Rectal smooth muscle tissue (tissue), 1 donor: ENCODE measurements at regions not wholly inside any gene's neighbourhood (a gene's known extent, or its start where the extent isn't known, plus 50 kb on each side); places are given as distances from the start of the nearest gene placed in this dataset.

Source experiments
- H3K27ac ChIP-seq: one replicate; pipeline ENCODE4 v1.7.0; 2013; ENCODE audit warnings: low read depth, low read length, inconsistent platforms
- H3K27me3 ChIP-seq: one replicate; pipeline ENCODE4 v1.7.0; 2013; ENCODE audit warnings: low read length; ENCODE audit not compliant: control insufficient read depth, insufficient read depth
- H3K36me3 ChIP-seq: one replicate; pipeline ENCODE4 v1.7.0; 2013; ENCODE audit warnings: low read length; ENCODE audit not compliant: control insufficient read depth, insufficient read depth
- H3K4me1 ChIP-seq: one replicate; pipeline ENCODE4 v1.7.0; 2013; ENCODE audit warnings: low read length; ENCODE audit not compliant: control insufficient read depth, insufficient read depth
- H3K4me3 ChIP-seq: one replicate; pipeline ENCODE4 v1.7.0; 2013; ENCODE audit warnings: low read length
- H3K9ac ChIP-seq: one replicate; pipeline ENCODE4 v1.7.0; 2013; ENCODE audit warnings: low read length

DNA sequence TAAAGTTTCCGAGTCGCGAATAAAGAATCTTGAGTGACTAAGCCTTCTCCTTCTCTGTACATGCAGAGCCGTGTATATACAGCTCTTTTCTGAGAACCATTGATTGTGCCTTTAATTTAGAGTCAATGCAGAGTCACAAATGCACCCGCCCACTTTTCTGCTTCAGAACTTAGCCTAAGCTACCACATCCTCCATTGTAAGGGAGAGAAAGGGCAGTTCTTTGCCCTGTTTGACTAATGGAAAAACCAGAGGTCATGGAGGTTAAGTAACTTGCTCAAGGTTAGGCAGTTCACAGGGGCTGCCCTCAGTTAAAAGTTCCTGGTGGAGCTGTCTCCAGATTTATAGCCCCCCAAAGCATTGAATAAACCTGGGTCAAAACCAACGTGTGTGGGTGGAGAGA, 139.6 kb downstream of the TOMM20 start:
- Histone ChIP-seq H3K9ac (no peak overlapping the region), H3K4me1 (peaks cover 22% of the 10 kb centered on the region), H3K27me3 (no peaks in the 10 kb centered on the region), H3K36me3 (no peaks in the 10 kb centered on the region), H3K4me3 (no peak overlapping the region), H3K27ac (peak overlapping the region; percentile 92)

DNA sequence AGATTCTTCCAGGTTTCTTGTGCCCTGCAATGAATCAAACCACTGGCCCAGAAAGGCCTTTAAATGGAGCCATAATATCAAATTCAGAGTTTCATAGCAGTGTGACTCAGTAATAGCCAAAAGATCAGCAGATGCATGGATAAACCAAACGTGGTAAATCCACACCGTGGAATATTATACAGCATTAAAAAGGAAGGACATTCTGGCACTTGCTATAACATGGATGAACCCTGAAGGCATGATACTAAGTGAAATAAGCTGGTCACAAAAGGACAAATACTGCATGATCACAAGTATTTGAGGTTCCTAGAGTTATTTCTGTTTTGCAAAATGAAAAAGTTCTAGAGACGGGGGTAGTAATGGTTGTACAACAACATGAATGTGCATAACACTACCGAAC, 140.1 kb downstream of the TOMM20 start:
- Histone ChIP-seq H3K36me3 (no peaks in the 10 kb centered on the region), H3K4me1 (peaks cover 22% of the 10 kb centered on the region), H3K4me3 (no peak overlapping the region), H3K27me3 (no peaks in the 10 kb centered on the region), H3K9ac (no peak overlapping the region), H3K27ac (peak overlapping the region; percentile 92)

DNA sequence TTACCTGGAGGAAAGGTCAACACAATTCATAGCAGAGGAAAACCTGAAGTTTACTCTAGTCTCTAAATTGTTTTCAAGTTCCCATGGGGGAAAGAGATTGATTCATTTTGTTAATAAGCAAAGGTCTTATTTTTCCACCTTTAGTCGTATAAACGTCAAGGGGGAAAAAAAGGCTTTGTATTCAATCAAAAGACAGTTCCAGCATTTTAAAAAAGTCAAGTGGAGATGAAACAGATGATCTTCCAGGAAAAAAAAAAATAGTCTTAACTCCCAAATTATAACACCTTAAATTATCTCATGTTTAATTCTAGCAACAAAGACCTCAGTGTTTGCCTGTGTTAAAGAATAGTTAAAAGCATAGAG, 140.5 kb downstream of the TOMM20 start:
- no peak overlapping the region for H3K9ac ChIP-seq
- no peaks in the 10 kb centered on the region for H3K27me3 ChIP-seq
- H3K36me3 ChIP-seq: no peaks in the 10 kb centered on the region
- no peak overlapping the region for H3K4me3 ChIP-seq
- peaks cover 22% of the 10 kb centered on the region for H3K4me1 ChIP-seq
- peak overlapping the region; percentile 92 for H3K27ac ChIP-seq

DNA sequence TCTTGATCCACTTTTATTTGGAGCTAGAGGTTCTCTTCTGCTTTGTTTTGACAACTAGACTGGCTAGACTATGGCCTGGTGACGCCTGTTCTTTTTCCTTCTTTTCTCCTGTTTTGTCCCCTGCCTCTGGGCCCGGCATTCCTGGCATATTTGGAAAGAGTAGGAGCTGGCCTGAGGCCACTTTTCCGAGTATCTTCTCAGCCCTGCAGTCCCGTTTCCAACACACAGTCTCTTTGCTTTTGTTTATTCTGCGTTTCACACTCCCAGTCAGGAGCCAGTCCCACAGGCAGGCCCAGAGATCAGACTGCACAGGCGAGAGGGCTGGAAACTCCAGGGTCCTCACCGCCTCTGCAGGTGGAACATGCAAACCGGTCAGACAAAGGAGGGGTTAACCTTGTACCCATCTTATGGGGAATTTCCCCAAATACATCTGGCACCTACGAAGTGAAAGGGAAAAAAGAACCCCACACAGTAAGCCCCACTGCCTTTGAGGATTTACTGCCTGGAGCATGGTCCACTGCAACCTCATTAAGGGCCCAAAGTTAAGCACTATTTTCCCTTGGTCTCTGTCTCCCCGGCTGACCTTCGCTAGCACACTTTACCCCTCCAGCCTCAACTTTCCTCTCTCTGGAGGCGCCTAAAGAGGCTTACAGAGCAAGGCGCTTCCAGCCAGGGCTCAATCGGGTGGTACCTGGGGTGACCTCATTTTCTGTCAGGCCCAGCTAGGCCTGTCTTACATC, 141.1 kb downstream of the TOMM20 start:
- Histone ChIP-seq H3K27ac (peak overlapping the region; percentile 92), H3K9ac (no peak overlapping the region), H3K27me3 (no peaks in the 10 kb centered on the region), H3K36me3 (no peaks in the 10 kb centered on the region), H3K4me1 (peaks cover 22% of the 10 kb centered on the region), H3K4me3 (peak overlapping the region; percentile 22)

DNA sequence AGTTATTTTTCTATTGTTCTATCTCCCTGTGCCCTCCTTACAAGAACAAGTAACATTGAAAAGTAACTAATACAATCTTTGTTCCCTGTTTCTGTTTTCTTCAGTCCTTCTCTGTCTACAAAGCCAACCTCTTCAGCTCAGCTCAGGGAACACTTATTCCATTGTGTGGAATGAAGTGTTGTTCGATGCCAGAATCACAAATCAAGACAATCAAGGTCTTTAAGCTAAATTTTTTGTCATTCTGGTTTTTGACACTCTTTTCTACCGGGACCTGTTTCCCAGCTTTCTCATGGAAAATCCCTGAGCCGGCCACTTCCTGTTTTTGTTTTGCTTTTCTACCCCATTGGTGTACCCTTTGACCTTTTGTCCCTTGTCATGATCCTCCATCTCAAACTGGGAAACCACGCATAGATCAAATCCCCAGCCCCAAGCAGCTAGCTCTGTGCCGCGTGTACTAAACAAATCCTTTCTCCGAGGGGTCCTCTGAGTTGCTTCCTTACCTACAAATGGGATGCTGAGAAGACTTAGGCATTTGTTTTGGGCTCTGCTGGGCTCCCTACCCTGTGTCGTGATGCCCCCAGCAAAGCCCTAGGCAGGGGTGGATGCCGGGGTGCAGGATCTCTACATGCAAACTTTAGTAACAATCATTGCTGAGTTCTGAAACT, 141.8 kb downstream of the TOMM20 start:
- H3K36me3 ChIP-seq: no peaks in the 10 kb centered on the region
- H3K4me3 ChIP-seq: peak overlapping the region; percentile 22
- H3K27me3 ChIP-seq: no peaks in the 10 kb centered on the region
- no peak overlapping the region for H3K9ac ChIP-seq
- peak overlapping the region; percentile 92 for H3K27ac ChIP-seq
- peaks cover 22% of the 10 kb centered on the region for H3K4me1 ChIP-seq

DNA sequence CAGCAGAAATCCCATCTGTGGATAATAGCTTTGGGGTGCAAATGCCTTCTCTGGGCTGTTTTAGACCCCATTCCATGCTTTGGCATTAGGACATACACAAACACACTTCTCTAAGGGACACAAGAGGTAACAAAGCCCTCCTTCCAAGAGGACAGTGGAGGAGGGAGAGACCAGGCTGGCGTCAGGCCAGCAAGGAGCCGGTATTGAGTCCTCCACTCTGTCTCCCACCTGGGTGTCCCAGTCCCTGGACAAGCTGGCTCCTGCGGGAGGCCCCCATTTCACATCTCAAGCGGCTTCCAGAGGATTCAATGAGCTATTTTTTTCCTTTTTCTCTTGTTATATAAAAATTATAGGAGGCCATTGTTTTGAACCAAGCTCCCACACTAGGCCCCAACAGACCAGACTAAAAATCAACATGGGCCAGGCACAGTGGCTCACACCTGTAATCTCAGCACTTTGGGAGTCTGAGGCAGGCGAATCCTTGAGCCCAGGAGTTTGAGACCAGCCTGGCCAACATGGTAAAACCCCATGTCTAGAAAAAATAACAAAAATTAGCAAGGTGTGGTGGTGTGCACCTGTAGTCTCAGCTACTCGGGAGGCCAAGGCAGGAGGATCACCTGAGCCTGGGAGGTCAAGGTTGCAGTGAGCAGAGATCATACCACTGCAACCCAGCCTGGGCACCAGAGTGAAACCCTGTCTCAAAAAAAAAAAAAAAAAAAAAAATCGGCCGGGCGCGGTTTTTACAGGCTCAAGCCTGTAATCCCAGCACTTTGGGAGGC, 142.9 kb downstream of the TOMM20 start:
- peaks cover 28% of the 10 kb centered on the region for H3K4me1 ChIP-seq
- H3K27me3 ChIP-seq: no peaks in the 10 kb centered on the region
- H3K36me3 ChIP-seq: no peaks in the 10 kb centered on the region
- no peak overlapping the region for H3K9ac ChIP-seq
- no peak overlapping the region for H3K4me3 ChIP-seq
- peak overlapping the region; percentile 44 for H3K27ac ChIP-seq

DNA sequence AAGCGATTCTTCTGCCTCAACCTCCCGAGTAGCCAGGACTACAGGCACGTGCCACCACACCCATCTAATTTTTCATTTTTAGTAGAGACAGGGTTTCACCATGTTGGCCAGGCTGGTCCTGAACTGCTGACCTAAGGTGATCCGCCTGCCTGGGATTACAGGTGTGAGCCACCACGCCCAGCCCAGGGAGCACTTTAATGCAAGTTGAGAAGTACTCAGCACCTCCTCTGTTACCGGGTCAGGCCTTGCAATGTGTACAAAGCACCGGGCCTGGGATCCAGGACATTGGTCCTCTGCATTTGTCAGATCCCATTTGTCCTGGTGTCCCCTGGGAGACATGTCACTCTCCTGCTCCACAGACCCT, 143.6 kb downstream of the TOMM20 start:
- no peak overlapping the region for H3K9ac ChIP-seq
- no peak overlapping the region for H3K27ac ChIP-seq
- H3K4me1 ChIP-seq: peaks cover 32% of the 10 kb centered on the region

DNA sequence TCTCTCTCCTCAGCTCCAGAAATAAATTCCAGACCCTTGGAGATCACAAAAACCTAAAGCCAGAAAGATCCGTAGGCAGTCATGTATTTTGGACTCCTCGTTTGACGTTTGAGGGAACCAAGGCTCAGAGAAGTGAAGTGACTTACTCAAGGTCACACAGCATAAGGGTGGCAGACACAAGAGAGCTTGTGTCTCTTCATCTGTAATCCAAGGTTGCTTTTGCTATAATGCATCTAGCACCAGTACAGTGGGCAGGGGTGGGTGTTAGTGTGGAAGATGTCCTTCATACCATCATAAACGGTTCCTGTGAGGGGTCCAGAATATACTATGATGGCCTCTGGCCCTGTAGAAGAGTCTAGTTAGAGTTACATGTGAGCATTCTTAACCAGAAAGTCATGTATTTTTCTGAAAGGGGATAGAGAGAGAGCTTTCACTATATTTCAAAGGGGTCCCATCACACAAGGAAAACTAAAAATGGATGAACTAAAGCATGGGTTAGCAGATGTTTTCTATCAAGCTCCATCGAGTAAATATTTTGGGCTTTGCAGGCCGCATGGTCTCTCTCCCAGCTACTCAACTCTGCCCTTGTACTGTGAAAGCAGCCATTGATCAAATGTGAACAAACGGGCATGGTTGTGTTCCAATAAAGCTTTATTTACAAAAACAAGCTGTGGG, 144.9 kb downstream of the TOMM20 start:
- Histone ChIP-seq H3K27me3 (no peaks in the 10 kb centered on the region), H3K36me3 (no peaks in the 10 kb centered on the region), H3K27ac (no peak overlapping the region), H3K4me1 (peaks cover 41% of the 10 kb centered on the region), H3K9ac (no peak overlapping the region), H3K4me3 (no peak overlapping the region)

More for the DNA sequence above, 143.6 kb downstream of the TOMM20 start:
- H3K4me3 ChIP-seq: no peak overlapping the region
- no peaks in the 10 kb centered on the region for H3K27me3 ChIP-seq
- H3K36me3 ChIP-seq: no peaks in the 10 kb centered on the region

DNA sequence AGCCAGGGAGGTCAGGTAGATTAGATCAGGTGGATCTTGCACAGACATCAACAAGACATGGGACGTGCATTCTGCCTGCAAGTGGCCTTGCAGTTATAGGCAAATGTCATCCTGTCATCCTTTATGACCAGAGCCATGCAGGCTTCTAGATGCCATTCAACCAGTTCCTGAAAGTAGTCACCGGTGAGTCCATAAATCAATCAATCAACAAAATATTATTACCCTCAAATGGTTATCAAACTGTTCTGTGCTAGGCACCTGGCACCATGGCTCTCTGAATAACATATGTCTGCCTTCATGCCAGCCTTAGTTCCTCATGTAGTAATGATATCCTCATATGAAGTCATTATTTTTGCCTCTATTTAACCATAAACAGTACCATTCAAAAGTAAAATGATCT, 146.9 kb downstream of the TOMM20 start:
- peaks cover 33% of the 10 kb centered on the region for H3K4me1 ChIP-seq
- H3K4me3 ChIP-seq: no peak overlapping the region
- no peak overlapping the region for H3K9ac ChIP-seq

DNA sequence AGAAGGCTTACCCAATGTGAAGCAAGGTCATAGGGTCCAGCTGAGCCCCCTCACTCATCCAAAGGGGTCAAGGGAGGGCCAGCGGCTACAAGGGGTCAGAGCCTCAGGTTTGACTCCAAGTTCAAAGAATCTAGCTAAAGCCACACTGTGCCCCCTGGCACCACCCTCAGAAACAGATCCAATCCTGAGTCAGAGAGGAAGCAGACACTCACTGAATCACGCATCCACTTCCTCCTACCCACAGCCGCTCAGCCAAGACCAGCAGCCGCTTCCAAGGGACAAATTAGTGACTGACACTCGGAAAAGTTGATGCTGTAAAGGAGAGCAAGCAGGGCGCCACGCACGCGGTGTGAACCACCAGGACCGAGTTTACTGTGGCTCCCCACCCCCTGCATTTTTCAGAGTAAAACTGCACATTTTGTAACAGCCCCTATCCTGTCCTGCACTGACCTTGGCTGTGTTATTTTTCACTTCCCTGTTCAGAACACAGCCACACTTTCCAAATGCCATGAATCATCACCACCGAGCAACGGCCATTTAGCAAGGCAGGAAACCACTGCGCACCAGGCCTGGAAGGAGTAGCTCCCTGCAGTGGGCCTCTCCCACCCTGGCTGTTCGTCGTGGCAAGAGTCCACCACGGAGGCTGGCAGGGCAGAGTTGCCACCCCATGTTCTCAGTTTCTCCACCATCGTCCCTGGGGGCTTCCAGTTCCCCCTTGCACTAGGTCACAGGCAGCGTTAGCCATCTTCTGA, 147.8 kb downstream of the TOMM20 start:
- no peaks in the 10 kb centered on the region for H3K27me3 ChIP-seq
- no peak overlapping the region for H3K9ac ChIP-seq
- no peak overlapping the region for H3K4me3 ChIP-seq
- peaks cover 28% of the 10 kb centered on the region for H3K4me1 ChIP-seq
- no peaks in the 10 kb centered on the region for H3K36me3 ChIP-seq
- H3K27ac ChIP-seq: peak overlapping the region; percentile 74

More for the DNA sequence above, 146.9 kb downstream of the TOMM20 start:
- Histone ChIP-seq H3K36me3 (no peaks in the 10 kb centered on the region), H3K27me3 (no peaks in the 10 kb centered on the region), H3K27ac (peak overlapping the region; percentile 74)

DNA sequence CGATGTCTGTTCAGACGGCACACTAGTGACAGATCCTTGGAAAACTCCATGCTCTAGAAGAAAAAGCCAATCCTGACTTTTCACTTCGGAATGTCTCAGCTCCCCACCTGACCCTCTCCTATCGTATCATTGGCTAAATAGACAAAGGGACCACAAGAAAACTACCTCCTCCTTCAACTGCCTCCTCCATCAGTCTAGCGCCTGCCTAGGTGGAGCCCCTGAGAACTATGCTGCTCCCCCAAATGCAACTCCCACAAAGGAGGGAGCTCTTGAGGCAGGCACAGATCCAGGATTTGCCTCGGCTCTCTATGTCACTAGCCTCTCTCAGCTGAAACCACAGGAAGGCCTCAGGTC, 148.4 kb downstream of the TOMM20 start:
- no peaks in the 10 kb centered on the region for H3K36me3 ChIP-seq
- H3K9ac ChIP-seq: no peak overlapping the region
- peaks cover 28% of the 10 kb centered on the region for H3K4me1 ChIP-seq
- H3K4me3 ChIP-seq: no peak overlapping the region
- H3K27me3 ChIP-seq: no peaks in the 10 kb centered on the region
- H3K27ac ChIP-seq: peak overlapping the region; percentile 74
